ENCODE measurements at regions not wholly inside any gene's neighbourhood (a gene's known extent, or its start where the extent isn't known, plus 50 kb on each side); places are given as distances from the start of the nearest gene placed in this dataset.

DNA sequence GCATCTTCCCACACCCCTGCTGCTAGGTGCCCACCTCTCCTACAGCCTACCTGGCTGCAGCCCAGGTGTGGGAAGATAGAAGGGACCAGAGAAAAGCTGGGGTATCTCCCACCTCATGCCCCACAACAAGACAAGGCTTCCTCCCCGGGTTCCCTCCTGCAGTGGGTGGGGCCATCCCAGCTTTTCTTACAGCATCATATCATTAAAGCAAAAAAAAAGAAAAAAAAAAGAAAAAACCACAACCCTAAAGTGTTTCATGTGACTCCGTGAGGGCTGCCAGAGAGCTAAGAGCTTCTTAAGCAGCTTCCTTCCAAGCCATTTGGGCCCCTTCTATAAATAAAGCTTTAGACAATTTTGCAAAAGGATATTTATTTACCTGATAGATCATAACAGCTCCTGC lies 455.4 kb upstream of the TSHZ3 start:
- FAIRE-seq (no peak), DNase-seq (ENCODE audit: insufficient read length, low spot score) (no peak)
- TF ChIP-seq, protein P1, sequence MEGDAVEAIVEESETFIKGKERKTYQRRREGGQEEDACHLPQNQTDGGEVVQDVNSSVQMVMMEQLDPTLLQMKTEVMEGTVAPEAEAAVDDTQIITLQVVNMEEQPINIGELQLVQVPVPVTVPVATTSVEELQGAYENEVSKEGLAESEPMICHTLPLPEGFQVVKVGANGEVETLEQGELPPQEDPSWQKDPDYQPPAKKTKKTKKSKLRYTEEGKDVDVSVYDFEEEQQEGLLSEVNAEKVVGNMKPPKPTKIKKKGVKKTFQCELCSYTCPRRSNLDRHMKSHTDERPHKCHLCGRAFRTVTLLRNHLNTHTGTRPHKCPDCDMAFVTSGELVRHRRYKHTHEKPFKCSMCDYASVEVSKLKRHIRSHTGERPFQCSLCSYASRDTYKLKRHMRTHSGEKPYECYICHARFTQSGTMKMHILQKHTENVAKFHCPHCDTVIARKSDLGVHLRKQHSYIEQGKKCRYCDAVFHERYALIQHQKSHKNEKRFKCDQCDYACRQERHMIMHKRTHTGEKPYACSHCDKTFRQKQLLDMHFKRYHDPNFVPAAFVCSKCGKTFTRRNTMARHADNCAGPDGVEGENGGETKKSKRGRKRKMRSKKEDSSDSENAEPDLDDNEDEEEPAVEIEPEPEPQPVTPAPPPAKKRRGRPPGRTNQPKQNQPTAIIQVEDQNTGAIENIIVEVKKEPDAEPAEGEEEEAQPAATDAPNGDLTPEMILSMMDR (IDR thresholded peaks at IDR 0.05; ENCODE audit: insufficient read depth, missing control alignments), result no peak

DNA sequence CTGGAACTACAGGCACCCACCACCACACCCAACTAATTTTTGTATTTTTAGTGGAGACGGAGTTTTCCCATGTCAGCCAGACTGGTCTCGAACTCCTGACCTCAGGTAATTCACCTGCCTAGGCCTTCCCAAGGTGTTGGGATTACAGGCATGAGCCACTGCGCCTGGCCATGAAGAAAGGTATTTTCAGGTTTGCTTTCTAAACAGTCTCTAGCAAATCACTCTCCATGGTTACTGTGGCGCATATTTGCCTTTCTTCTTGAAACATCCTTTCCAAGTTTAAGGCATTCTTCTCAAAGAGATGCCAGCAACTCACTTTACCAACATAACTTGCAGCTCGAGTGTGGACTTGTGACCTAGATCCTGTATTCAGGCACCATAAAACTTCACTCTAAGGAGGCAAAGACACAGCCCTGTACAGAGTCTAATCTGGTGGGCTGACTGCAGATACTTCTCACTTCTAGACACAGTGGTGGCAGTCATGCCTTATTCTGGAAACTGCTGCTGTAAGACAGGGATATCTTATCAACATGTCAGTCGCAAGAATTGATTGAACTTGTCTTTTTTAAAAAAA lies 461.4 kb upstream of the TSHZ3 start:
- TF ChIP-seq, protein P1 (IDR thresholded peaks at IDR 0.05; ENCODE audit: insufficient read depth, missing control alignments), result no peak
- no peak for FAIRE-seq
- DNase-seq (ENCODE audit: insufficient read length, low spot score), result no peak

DNA sequence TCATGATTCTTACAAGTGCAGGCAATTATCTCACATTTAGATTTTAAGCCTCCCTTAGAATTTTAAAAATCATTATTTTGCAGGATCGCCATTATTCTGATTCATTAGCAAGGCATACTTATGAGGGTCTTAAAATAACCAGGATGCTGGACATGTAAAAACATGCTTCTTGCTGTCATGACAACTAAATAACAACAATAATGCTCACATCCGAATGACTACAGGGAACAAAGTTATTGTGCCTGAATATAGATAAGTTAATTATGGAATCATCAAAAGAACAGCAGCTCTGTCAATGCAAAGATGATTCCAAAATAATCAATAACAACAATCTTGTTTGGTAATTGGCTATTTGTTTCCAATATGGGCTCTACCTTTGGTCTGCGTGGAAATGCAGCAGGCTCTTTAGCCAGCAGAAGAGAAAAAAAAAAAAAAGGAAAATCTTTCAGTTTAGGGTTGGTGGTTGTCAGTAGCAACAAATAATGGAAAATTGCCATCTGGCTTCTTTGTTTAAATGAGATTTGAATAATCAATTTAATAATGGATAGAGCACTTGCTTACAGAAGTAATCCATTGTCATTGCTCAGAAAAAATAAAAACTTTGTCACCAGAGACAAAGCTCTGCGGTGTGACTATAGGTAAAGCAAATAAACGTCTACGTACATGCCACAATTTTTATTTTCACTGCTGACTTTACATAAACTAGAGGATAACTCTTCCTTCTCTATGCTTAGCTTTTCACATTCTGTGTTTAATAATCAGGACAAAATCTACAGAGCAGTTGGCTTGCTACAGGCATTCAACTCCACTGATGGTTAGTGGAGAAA lies 468.9 kb upstream of the TSHZ3 start:
- DNase-seq (ENCODE audit: insufficient read length, low spot score) (no peak), FAIRE-seq (no peak)
- TF ChIP-seq, protein P1 (IDR thresholded peaks at IDR 0.05; ENCODE audit: insufficient read depth, missing control alignments), result no peak

DNA sequence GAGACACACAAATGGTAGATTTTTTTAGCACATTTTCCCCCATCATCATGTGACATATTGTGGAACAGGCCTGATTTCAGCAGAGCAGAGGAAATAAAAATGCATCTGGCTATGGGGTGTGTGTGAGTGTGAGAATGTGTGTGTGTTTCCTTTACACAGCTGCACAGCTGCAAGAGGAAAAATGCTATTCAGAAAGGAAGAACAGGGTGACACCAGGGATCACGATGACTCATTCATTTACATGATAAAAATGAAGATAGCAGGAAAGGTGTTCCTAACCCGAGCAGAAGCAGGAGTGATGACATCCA lies 469.5 kb upstream of the TSHZ3 start:
- DNase-seq (ENCODE audit: insufficient read length, low spot score) (no peak), FAIRE-seq (no peak)
- TF ChIP-seq, protein P1 (IDR thresholded peaks at IDR 0.05; ENCODE audit: insufficient read depth, missing control alignments), result no peak

- TF ChIP-seq, protein P1 (IDR thresholded peaks at IDR 0.05; ENCODE audit: insufficient read depth, missing control alignments), result no peak
- DNase-seq (ENCODE audit: insufficient read length, low spot score) (no peak), FAIRE-seq (no peak)
Observed at GRCh38 chr19:31819837-31820236, 470.6 kb upstream of the TSHZ3 start.

DNA sequence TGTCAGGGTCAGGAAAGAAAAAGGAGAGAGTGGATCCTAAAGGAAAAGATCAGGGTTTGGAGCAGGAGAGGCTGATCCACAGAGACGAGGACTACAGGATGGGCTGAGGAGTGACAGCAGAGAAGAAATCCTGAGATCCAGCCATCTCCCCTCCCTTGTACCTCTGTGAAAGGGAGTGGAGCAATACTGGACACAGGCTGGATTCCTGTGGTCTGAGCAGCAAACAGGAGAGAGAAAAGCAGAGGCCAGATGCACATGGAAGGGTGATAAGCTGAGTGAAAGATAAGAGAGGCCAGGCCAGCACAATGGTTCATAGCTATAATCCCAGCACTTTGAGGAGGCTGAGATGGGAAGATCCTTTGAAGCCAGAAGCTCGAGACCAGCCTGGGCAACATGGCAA lies 472.1 kb upstream of the TSHZ3 start:
- DNase-seq (ENCODE audit: insufficient read length, low spot score) (no peak), FAIRE-seq (no peak)
- TF ChIP-seq, protein P1 (IDR thresholded peaks at IDR 0.05; ENCODE audit: insufficient read depth, missing control alignments), result no peak
